IPS-NIHi7 (cell line): ENCODE measurements at regions not wholly inside any gene's neighbourhood (a gene's known extent, or its start where the extent isn't known, plus 50 kb on each side); places are given as distances from the start of the nearest gene placed in this dataset.

ENCODE experiments used
- DNase-seq: peaks from one replicate; pipeline ENCODE4 v3.0.0; 2012; ENCODE audit warnings: mixed read lengths; ENCODE audit errors: extremely low spot score

- no peak for DNase-seq
Observed at GRCh38 chr9:118058227-118058626, 354.0 kb downstream of the TLR4 start.

DNA sequence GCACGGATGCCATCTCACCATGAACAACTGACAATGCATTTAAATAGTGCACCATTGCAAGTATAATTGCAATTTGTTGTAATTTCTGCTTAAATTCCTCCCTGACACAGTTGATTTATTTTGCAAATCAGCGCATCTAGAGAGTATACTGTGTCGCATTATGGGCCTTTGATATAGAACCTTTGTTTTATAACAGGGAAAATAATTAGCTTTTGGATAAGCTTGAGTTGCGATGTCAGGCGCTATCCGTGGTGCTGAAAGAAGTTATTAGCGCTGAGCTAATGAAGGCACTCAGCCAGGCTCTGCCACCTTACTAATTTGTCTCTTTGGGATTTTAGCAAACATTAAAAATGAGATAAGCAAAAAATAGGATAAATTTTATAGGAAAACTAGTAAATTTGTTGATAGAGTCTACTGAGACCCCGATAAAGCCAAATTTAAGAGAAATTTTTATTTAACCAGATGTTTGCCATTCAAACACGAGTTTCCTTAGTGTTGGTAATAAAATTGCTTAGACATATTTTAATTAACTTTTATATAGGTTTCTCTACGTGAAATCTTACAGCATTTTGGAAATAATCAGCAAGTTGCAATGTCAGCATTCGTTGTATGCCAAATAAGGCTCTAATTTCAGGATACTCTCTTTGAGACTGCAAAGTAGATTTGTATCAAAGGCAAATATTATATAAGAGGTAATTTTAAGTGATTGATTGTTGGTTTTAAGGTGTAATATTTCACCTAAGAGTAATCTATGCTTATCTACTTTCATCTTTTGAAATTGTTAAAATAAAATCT lies 355.5 kb downstream of the TLR4 start:
- peak; percentile 22 for DNase-seq

DNA sequence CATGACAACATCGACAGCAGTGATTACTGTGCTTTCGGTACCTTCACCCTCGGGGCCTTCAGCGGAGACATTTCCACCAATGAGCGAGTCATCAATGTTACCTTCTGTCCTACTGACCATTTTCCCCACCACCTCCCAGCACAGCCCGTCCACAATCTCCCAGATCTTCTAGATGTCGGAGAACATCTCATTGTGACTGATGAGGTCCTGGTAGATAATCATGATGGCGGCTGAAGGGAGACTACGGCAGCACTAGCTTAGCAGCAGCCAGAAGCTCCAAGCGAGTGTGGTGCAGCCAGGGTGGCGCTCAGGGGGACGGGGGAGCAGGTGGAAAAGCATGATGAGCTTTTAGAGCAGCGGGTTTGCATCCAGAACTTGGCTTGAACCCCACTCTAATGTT lies 379.0 kb downstream of the TLR4 start:
- no peak for DNase-seq

DNA sequence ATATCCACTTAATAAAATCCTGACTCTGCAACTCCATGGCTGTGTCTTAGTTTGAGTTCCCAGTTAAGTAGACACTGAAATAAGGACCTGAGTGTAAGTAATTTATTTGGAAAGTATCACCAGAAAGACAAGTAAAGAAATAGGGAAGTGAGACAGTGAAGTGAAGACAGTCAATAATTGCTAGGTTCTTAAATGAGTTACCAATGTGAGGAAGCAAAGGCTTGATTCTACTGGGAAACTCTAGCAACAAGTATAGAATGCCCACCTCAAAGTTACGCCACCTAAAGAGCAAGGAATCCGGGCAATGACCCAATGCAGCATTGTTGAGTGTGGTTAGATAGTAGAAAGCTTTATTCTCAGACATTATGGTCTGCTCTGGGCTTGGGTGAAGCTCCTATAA lies 383.9 kb downstream of the TLR4 start:
- no peak for DNase-seq

DNA sequence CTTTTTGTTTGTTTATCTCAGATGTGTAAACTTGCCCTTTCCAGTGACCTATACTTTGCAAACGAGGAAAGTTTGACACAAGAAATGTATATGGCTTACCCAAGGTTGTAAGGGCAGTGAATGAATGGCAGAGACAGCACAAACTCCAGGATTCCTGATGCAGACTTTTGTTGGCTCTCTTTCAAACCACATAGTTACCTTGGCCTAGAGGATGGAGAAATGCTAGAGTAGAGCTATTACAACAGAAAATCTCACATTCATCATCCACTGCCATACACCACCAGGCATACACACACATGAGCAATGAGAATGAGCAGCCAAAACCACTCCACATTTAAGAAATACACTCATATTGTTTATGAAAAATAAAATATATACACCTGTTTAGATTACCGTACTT lies 387.0 kb downstream of the TLR4 start:
- no peak for DNase-seq

DNA sequence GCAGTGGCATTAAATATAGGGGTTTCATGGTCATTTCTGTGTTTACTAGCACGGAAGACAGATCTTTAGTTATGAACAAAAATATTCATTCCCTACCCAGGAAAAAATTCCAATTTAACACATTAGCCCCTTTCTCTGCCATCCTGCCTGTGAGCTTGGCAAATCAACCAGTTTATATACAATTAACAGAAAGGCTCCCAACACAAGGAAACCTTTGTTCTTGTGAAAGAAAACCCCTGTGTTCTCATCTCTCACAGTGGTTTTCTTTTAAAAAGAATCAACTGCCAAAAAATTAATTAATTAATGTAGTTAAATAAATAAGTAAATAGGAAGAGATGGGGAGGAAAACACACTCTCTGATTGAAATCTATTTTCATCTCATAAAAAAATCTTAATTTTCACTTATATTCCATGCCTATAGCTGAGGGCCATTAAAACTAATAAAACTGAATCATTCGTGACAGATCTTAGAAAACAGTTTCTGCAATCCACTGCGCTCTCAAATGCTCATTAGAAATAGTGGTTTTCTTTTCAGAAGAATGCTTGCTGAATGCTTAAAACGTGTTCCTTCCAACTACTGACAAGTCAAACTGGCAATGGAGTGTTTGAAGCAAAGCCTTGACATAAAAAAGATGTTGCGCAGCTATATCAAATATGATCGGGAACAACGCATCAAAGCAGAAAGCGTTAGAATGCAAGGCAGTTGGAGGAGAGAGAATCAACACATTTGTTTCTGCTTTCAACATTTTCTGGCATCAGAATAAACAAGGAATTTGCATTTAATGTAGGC lies 387.7 kb downstream of the TLR4 start:
- DNase-seq, result no peak

DNA sequence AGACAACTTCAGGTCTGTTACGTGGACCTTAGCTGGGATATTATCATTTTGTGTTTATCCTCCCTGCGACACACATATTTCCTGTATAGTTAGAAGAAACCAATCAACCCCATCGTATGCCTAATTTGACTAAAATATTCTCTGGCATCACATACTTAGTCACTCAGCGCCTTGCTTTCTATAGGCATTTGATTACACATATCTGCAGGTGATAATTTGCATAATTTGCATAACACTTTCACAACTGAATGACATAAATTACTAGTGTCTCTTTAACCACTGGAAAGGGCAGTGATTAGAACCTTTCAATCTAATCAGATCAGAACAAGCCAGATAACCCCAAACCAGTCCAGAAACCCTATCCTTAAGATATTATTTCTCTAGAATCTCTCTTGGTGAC lies 390.2 kb downstream of the TLR4 start:
- DNase-seq, result no peak

DNA sequence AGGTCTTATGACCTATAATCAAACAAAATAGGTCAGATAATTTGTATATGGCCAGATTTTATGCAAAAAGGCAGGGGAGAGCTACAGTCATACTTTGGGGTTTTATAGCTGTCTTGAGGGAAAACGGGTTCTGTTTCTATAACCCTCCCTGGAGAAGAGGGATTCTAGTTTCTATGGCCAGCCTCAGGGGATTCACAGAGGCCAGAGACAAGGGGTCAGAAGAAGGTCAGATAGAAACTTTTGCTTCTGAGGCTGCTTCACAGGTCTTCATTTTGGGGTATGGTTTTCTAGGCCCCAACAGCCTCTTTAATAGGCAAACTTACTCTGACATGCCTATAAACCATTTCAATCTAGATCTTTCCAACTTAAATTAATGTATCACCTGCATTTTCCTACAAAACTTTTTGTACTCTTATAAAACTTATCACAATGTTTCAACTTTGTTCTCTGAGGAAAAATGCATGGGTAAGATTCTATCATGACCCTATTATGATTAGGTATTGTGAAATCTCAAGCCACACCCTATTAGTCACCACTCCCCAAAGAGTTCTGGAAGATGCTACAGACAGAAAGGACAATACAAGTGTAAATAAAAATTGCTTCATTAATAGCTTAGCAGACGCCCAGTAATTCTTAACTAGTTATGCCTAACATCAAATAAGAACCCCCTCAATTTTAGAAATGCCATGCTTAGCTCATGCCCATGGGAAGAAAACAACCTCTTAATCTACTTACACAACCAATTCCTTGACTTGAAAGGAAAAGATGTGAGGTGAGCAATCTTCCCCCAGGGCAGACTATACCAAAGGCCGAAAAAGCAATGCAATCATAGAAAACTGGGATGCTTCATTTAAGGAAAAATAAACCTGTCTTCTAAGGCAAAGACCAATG lies 396.6 kb downstream of the TLR4 start:
- no peak for DNase-seq

DNA sequence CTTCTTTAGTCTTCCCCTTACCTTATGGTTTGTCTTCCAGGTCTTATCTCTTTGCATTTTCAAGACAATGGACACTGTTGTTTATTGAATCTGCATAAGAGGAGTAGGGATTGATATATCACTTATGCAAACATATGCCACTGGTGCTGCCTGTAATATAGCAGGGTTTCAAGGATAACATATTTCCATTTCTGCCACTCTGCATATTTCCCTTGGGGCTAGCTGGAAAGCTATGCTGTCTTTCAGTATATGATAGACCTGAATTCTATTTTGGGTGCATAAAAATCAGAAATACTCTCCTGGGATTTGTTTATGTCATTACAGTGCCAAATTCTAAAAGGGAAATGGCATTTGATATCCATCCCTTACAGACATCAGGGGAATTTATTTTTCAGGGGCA lies 400.2 kb downstream of the TLR4 start:
- DNase-seq, result no peak

- DNase-seq, result no peak
Observed at GRCh38 chr9:118108971-118109370, 404.8 kb downstream of the TLR4 start.

- peak; percentile 12 for DNase-seq
Observed at GRCh38 chr9:118109542-118109941, 405.3 kb downstream of the TLR4 start.

DNA sequence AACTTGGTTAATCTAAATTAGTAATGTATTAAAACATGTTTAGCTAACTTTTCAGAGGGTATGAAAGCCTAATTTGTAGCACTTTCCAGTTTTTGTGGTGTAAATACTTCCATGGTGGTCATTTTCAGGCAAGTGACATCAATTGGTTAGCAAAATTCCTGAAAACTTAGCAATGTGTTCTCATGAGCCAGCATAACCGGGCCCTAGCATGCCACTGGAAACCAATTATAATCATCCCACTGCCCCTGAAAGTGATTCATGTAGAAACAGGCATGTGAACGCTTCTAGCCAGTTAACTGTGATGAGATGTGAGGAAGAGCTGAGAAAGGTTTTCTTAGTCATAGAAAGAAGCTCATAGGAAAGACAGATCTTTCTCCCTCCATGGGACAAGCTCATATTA lies 417.2 kb downstream of the TLR4 start:
- DNase-seq, result no peak

GRCh38 chr9:118128313-118128712 lies 424.1 kb downstream of the TLR4 start:
- no peak for DNase-seq

DNA sequence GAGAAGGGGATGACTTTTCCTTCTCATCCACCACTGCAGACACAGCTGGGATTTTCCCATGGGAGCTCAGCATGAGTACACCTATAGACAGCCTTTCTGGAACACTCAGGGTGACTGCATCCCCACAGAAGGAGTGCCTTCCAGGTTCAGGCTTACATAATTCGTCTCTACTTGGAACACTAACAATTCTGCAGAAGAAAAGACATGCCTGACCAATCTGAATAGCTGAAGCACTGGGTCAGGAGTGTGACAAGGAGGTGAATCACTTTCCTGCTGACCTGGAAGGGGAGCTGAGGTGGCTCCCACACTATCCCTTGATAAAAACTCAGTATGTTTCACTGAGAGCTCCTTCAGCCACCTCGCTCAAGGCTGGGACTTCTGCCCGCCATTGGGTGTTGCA lies 425.3 kb downstream of the TLR4 start:
- no peak for DNase-seq

- DNase-seq, result peak; percentile 18
Observed at GRCh38 chr9:118148990-118149389, 444.8 kb downstream of the TLR4 start.

DNA sequence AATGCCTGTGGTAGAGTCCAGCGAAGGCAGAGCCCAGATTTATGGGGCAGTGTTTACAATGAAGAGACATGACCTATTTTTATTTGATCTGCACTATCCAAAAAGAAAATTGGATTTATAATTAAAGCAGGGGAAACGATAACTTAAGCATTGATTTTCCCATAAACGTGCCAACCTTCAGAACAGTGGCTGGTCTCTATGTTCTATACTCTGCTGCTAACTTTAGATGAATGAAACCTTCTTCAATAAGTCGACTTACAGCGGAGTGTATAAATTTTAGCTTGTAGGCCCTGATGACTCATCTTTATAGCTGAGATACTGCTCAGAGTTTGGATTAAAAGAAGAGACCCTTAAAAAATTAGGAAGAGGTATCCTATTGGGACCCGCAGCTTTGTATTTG lies 452.6 kb downstream of the TLR4 start:
- no peak for DNase-seq

DNA sequence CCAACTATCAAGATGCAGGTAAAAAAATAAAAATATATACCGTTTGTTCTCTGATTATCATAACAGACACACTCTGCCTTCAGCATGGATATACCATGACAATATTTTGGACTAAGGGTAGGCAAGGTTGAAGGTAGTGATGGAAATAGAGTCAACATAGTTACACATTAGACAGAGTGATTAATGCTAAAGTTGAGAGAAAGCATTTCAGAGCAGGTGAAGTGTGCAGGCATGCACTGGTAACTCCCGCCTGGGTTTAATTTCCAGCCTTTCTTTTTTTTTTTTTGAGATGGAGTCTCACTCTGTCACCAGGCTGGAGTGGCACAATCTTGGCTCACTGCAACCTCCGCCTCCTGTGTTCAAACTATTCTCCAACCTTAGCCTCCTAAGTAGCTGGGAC lies 458.5 kb downstream of the TLR4 start:
- no peak for DNase-seq

- no peak for DNase-seq
Observed at GRCh38 chr9:118163751-118164150, 459.5 kb downstream of the TLR4 start.

GRCh38 chr9:118165451-118165850 lies 461.2 kb downstream of the TLR4 start:
- no peak for DNase-seq

- peak; percentile 78 for DNase-seq
Observed at GRCh38 chr9:118170032-118170955, 466.1 kb downstream of the TLR4 start.

GRCh38 chr9:118177241-118177640 lies 473.0 kb downstream of the TLR4 start:
- no peak for DNase-seq
